ENCODE measurements at regions not wholly inside any gene's neighbourhood (a gene's known extent, or its start where the extent isn't known, plus 50 kb on each side); places are given as distances from the start of the nearest gene placed in this dataset.

- no peak for DNase-seq
Observed at GRCh38 chr4:45985038-45985437, 138.8 kb downstream of the GABRG1 start.

DNA sequence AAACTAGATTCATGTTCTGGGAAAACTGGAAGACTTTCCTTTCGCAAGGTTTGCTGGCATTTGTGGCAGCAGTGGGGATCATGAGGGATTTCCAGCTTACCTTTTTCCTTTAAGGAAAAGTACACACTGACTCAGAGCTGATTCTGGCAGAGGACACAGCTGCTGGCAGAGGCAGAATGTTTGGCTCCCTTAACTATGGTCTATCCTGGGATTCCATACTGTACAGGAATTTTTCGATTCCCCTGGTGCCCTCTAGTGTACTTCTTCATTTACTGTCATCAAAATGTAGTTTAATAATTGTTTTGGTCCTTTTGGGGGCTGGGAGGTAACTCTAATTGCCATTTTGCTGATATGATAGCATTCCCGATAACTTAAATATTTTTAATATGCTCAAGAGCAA, 152.7 kb downstream of the GABRG1 start:
- DNase-seq: no peak

DNA sequence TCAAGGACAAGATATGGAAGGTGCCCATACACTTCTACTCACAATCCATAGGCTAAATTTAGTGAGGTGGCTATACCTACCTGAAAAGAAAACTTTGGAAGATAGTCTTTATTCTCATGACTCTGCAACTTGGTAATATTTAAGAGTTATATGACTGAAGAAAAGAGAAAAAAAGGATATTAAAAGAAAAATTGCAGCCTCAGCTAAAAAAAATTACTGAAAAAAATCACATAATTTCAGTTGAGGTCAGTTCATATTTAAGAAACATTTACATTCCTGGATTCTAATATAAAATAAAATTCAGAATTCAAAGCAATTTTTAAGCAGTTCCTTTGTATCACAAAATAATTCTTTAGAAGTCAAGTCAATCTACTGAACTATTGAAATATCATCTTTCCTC, 166.5 kb downstream of the GABRG1 start:
- DNase-seq: no peak

DNA sequence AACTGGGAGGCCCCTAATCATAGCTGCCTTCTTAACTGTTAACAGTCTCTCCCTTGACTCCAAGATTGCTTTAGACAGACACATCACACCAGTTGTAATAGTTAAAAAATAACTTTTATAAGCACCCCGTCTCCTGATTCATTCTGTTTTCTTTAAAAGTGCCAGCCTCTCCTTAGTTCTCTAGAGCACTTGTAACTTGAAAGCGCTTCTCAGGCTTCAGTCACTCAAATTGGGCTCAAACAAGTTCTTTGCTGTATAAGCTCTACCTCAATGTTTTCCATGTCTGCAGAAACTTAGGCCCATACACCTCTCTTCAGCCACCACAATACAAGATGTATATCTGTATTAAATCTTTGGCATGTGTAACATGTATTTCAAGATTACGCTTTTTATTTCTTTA, 169.6 kb downstream of the GABRG1 start:
- no peak for DNase-seq

DNA sequence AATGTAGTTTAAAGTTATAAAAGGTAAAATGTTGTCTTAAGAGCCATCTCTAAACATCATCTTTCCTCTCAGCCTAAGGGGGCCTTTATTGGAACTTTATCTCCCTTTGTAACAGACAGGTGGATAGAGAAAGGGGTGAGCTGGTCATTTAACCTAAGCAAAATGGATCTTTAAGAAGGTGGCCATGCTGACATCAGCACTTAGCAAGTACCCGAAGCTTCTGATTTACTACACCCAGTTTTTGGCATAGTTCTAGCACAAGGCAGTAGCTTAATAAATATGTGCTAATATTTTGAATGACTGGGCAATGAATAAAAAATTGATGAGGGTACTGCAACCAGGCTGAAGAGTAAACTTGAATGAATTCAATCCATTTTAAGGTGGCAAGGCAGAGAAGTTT, 172.7 kb downstream of the GABRG1 start:
- no peak for DNase-seq

GRCh38 chr4:45946699-45947098, 177.2 kb downstream of the GABRG1 start:
- DNase-seq: no peak

DNA sequence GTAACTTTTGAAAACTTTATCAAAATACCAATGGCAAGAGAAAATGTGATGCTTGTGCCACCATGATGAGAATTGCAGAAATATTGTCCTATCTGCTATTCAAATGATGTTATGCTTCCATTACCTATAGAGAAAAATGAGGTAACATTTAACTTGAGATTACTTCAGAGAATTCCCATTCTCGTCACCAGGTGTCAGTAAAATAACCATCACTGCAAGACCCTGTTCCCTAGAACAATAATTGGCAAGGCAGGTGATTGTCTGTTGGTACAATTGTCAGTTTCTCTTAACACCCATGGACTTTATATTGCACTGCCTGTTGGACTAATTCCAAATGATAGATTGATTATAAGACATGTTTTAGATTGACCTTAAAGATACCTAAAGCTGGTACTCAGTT, 179.9 kb downstream of the GABRG1 start:
- DNase-seq: no peak

- DNase-seq: no peak
Observed at GRCh38 chr4:45939056-45939455, 184.8 kb downstream of the GABRG1 start.

DNA sequence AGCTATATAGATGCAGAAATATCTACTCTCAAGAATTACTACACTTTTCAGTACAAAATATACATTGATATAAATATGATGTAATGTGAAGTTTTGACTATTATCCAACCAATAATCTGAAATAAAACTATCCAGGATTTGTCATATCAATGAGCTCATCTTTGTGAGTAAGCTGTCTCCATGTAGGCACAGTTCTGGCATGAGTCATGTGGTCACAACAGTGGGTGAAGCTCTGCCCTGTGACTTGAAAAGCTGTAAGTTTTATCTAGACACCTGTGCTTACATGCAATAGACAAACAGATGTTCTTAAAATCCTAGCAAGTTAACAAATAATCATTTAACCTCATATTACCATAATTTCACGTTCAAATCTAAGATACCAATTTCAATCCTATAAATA, 192.7 kb downstream of the GABRG1 start:
- DNase-seq: no peak

GRCh38 chr4:45927641-45928040, 196.2 kb downstream of the GABRG1 start:
- DNase-seq: no peak

GRCh38 chr4:45925809-45926208, 198.0 kb downstream of the GABRG1 start:
- no peak for DNase-seq

GRCh38 chr4:45920861-45921260, 203.0 kb downstream of the GABRG1 start:
- no peak for DNase-seq

DNA sequence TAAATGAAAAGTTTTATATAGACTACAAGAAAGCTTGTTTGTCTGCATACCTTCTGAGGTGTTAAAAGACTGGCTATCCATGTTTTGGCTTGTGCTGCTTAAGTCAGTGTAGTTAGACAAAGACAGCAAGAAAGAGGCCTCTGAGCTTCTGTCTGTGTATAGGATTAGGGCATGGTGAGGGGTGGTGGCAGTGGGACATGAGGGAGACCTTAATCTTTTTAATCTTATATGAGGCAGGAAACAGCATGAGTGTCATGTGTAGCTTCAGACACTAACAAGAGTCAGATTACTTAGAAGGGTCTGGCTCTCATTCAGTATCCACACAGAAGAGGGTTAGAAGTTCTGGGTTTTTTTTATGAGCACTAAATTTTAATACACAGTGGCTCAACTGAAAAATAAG, 213.3 kb downstream of the GABRG1 start:
- DNase-seq: no peak

- no peak for DNase-seq
Observed at GRCh38 chr4:45897946-45898585, 225.8 kb downstream of the GABRG1 start.

- DNase-seq: no peak
Observed at GRCh38 chr4:45883421-45883820, 240.4 kb downstream of the GABRG1 start.

GRCh38 chr4:45876235-45876890, 247.5 kb downstream of the GABRG1 start:
- DNase-seq: no peak

DNA sequence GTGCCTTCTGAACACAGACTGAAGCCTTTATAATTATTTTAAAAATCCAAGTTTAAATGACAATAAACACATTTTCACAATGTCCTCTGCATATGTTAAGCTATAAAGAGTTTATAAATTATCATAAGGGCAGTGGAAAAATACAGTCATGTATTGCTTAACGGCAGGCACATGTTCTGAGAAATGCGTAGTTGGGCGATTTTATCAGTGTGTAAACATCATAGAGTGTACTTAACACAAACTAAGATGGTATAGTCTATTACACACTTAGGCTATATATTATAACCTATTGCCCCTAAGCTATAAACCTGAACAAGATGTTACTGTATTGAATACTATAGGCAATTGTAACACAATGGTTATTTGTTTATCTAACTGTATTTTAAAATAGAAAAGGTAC, 254.7 kb downstream of the GABRG1 start:
- DNase-seq: no peak

GRCh38 chr4:45865781-45866180, 258.1 kb downstream of the GABRG1 start:
- DNase-seq: no peak

DNA sequence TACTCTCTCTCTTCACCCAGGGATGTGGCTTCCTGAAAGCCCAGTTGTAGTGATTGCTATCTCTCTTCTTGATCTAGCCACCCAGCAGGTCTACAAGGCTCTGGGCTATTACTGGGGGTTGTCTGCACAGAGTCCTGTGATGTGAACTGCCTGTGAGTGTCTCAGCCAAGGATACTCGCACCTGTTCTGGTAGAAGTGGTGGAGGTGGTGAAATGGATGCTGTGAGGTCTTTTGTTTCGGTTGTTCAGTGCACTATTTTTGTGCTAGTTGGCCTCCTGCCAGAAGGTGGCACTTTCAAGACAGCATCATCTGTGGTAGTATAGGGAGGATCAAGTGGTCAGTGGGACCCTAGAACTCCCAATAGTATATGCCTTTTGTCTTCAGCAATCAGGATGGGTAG, 268.0 kb downstream of the GABRG1 start:
- DNase-seq: no peak

DNA sequence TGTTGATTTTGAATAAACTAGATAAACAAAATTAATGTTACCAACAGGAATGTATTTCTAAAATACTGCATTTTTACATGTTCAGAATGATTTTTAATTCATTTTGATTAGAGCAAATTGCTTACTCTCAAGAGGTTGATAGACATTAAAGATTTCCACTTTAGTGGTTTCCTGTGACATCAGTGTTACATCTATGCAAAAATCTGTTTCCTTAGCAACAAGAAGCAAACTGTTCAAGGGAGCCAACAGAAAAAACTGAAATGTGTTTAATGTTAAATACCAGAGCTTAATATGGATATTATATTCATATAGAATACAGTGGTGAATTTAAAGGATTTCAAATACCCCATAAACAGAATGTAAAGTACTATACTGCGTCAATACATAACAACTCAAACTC, 277.8 kb downstream of the GABRG1 start:
- DNase-seq: no peak

DNA sequence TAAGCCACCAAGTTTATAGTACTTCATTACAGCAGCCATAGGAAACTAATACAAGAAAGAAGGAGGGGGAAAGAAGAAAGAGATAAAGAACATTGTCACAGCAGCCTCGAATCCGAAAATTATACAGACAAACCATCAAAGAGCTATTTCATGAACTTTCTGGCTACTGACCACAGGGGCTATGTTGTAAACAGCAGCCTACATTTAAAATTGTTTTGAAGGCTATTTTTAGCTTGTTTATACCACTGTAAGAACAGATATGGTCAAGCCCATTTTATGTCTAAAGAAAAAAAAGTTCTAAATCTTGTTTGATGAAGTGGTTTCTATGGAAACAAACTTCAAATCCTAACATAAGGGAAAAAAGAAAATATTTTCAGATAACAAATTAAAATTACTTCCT, 282.1 kb downstream of the GABRG1 start:
- no peak for DNase-seq

DNA sequence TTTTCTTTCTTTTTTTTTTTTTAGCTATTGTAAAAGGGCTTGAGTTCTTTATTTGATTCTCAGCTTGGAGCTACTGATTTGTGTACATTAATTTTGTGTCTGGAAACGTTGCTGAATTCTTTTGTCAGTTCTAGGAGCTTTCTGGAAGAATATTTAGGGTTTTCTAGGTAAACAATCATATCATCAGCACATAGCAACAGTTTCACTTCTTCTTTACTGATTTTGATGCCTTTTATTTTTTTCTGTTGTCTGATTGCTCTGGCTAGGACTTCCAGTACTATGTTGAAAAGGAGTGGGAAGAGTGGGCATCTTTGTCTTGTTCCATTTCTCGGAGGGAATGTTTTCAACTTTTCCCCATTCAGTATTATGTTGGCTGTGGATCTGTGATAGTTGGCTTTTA, 292.2 kb downstream of the GABRG1 start:
- no peak for DNase-seq

DNA sequence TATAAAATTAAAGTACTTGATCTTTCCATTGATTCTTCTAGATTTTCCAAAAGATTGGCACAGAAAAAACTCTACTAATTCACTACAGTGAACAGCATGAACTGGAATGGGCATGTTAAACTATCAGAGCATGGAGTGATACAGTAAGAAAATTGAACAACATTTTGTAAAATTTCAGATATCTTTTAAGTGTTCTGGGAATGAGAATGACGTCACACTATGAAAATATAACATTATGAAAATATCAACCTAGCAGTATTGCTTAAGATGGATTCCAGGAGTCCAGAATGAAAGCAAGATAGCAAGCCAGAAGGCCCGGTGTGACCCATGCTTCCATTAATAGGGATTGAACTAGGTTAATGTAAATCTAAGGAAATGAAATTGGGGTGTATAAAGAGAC, 319.9 kb downstream of the GABRG1 start:
- DNase-seq: no peak

DNA sequence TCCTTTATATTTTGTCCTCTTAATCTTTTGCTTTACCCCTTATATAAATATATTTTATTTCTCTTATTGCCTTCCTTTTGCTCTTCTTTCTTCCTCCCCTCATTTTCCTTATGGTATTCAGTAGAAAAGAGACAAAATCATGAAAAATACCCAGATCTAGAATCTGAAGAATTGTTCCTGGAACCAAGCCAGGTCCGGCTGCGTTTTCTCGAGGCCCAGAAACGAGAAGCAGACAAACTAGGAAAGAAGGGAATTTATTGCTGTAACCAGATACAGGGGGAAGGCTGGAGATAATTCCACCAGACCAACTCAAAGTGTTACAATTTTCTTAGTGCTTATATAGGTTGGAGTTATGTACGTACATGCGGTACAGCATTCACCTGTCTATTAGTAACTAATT, 328.7 kb downstream of the GABRG1 start:
- DNase-seq: no peak

DNA sequence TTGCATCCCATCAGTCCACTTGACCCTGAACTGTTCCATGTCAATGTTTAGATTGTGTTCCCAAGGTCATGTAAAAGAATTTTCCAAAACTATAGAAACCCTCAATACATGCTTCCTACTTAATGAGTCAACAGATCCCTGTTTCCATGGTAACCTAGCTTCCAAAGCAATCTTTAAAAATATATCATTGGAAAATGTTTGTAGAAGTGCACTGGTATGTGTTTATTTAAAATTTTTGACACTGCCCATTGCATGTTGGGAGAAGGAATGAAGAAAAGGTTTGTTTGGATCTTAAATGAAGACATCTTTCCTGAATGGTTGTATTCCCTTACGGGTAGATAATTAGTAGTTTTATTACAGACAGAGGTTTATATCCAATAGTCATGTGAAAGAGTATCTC, 345.3 kb downstream of the GABRG1 start:
- DNase-seq: no peak

Data from RPMI8226 (cell line).